GM08714 (cell line): ENCODE measurements at regions not wholly inside any gene's neighbourhood (a gene's known extent, or its start where the extent isn't known, plus 50 kb on each side); places are given as distances from the start of the nearest gene placed in this dataset.

Experiments used
- H3K4me3 ChIP-seq: fragments of 200-500 bp; sonication (Bioruptor generic); 2 replicates; pipeline ENCODE4 v1.5.1; 2014; ENCODE audit warnings: mild to moderate bottlenecking, low read length, inconsistent platforms
- ZNF274 ChIP-seq: IDR thresholded peaks from 2 replicates; pipeline ENCODE4 v1.6.1; 2012; ENCODE audit warnings: mild to moderate bottlenecking, low read depth, low read length

DNA sequence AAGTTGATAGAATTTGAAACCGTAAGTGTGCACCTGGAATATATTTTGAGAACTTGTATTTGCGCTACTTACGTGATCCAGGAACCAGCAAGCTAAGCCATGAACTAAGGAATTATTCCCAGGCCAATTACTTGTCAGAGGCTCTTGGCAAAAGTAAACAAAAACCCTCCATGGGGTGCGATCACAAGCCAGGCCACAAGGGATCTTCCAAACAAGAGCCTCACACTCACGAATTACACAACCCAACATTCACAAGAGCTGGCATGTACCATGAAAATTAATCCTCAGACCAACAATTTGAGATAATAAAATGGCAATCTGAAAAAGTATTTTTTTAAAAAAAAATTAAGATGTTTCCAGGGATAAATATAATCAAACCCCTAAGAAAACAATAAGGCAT, 467.0 kb upstream of the AKR1E2 start:
- no peak for TF ChIP-seq ZNF274

DNA sequence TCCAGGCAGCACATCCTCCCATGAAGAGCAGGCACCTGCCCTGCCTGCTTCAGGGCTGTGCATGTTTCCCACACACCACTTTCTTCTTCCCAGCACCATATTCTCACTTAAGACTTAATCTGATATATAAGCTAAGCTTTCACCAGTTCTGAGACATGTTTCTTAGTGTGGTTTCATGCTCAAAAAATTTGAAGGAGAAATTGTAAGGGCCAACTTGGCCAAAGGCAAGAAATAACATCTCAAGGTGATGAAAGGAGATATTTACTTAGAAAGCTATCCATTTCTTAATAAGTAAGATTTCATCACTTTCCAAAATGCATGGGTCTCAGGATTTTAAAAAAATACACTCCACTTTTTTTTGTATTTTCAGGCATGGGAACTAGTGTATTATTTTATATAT, 468.1 kb upstream of the AKR1E2 start:
- H3K4me3 ChIP-seq: no peak overlapping the region
- TF ChIP-seq ZNF274: no peak

More for the DNA sequence above, 467.0 kb upstream of the AKR1E2 start:
- H3K4me3 ChIP-seq: no peak overlapping the region

DNA sequence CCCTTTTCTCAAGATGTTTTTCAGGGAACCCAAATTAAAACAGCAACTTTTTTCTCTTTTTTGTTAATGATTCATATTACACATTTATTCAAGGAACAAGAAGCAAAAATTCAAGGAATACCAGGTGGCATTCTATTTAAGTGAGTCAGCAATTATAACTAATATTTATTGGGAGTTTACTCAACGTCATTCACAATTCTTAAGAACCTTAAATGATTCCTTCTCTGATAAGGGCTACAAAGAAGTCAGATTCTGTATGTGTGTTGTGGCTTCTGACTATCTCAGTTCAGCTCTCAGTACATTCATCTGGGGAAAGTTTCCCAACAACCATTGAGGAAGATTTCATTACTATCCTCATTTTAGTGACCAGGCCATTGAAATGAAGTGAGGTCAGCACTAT, 470.7 kb upstream of the AKR1E2 start:
- H3K4me3 ChIP-seq: no peak overlapping the region
- TF ChIP-seq ZNF274: no peak

DNA sequence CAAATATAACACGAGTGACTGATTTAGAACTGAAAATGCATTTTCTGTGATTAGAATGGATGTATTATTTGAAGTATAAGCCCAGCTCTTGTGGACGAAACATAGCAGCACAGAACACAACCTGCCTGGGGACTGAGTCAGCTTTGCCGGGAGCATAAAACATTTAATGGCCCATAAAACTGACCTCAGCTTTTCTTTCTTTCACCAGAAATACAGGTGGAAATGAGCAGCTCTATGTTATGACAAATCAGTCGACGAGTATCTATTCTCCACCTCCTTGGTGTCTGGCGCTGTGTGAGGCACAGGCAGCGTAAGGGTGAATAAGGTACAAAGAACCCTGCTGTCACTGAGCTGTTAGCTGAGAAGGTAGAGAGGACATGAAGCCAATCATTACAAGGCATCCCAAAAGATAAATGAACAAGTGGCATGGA, 471.6 kb upstream of the AKR1E2 start:
- no peak for TF ChIP-seq ZNF274
- H3K4me3 ChIP-seq: no peak overlapping the region

DNA sequence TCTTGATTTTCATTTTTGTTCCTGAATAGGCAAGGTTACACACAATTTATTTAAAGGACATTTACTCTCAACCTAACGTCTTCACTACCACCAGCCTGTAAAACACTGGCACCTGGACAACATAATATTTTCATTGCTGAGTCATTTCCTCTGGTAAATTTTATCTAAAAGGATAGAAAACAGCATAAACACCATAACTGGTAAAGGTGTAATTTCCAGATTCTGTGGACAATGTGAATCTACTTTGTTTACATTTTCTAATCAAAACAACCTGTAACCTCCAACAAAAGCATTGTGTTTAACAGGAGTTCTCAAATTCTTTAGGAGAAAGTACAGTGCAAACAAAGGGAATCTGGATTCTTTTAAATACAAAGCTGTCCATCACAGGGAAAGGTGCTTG, 472.0 kb upstream of the AKR1E2 start:
- no peak overlapping the region for H3K4me3 ChIP-seq
- no peak for TF ChIP-seq ZNF274

DNA sequence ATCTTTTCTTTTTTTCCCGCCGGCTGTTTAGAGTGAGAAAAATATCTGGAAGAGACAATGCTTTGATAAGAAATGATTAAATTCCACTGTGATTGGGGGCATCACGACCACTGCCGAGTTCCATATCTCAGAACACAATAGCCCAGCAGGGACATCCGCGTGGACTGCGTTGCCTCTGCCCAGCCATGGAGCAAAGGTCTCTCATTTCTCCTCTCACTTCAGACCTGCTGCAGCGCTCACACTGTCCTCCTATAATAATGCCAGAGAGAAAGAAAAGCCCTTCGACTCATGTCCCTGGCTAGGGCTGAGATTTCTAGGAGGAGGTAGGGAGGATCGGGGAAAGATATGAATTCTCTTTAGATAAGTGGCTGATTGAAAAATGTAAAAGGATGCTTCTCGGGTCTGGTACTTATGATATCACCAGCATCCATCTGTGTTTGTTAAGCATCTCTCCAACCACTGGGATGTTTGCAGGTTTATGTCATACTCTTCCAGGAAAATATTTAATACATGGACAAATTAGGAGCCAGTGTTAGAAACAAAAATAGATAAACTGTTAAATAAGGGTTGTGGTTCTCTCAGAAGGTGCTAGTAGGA, 472.9 kb upstream of the AKR1E2 start:
- H3K4me3 ChIP-seq: no peak overlapping the region
- no peak for TF ChIP-seq ZNF274

DNA sequence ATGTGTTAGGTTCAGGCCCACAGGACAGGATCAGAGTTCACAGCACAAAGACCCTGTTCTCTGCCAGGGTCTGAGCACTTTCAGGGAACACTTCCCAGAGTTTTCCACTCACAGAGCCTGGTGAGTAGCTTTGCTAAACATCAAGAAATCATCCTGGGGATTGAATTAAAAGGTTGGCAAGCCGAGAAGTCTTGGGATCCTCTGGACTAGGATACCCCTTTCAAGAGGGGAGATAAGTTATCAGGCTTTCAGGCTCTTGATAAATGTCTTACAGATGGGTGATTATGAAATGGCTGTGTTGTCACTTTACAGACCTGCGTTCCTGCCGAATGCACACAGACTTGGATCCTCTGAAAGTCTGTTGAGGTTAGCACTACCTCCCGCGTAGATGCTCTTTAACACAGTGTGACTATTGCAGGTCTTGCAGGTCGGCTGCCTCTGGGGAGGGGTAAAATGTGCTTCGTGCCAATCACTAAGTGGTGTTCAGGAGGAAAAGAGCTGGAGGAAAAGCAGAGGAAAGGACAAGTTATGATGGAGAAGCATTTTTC, 473.5 kb upstream of the AKR1E2 start:
- no peak overlapping the region for H3K4me3 ChIP-seq
- TF ChIP-seq ZNF274: no peak

DNA sequence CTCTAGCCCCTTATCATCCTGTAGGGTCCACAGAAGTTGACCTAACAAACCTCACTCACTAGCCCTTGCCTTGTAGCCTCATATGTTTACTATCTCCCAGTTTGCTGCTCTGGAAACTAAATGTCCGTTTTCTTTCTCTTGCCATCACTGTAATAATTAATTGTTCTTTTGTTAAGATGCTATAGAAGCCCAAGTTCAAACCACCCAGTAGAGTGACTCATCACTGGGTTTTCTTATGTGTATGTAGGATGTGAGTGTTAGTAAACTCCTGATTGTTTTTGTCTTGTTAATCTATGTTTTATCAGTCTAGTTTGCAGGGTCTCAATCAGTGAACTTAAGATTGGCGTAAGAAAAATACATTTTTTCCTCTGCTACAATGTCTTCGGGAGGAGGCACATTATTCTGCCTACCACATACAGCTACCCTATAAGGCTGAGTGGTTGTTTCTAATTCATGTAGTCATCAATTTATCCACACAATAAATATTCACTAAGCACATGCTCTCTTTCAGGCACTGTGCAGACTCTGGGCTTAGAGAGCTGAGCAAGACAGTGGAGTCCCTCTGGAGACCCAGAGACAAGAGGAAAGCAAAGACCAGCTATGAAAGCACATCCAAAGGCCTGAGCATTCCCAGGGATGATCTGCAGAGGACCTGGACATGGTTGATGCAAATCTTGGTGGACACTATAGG, 474.1 kb upstream of the AKR1E2 start:
- no peak overlapping the region for H3K4me3 ChIP-seq
- TF ChIP-seq ZNF274: no peak

DNA sequence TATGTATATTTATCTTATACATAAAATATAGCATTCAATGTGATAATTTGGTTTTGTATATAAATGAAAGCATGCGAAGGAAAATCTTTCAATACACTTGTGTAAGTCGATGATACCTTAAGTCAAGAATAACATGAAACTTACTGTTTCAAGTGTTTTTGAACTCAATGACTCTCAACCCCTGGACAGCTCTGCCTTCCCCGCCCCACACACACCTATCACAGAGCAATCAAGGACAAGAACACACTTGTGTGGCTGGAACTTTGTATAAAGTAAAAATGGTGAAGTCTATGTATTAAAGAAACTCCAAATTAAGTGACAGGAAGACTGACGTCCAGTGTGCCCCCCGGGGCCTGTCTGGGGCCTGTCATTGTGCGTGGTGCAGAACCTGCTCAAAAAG, 478.6 kb upstream of the AKR1E2 start:
- no peak overlapping the region for H3K4me3 ChIP-seq
- TF ChIP-seq ZNF274: no peak

DNA sequence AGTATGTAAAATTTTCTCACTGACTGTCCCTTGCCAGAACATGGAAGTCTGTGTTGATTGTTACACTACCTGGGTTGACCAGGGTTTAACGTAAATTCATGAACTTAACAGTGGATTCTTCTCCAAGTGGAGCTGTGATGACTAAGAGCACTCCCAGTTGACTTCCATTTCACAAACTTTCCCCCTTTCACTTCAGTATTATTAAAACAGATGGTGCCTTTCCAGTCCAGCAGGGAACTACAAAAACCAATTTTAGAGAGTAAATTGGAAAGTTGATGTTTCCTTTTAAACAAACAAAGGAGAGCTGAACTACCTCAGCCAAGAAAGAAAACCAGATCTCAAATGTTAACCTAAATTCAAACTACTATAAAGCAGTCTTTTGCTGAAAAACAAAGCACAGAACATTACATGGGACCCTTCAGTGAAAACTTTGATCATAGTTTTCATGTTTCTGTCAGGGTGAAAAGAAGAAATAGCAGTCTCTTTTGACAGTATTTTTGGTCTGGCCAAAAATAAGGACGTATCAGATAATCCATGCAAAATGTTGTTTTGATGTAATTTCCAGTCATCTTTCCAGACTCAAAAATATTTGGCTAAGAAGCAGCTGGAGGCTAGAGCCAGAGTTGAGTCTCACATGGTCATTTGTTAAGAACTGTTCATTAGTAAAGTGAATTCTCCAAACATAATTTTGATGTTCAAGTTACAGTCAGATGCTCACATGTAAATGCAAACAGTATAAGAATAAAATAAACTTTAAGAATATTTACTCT, 479.9 kb upstream of the AKR1E2 start:
- no peak overlapping the region for H3K4me3 ChIP-seq
- no peak for TF ChIP-seq ZNF274

DNA sequence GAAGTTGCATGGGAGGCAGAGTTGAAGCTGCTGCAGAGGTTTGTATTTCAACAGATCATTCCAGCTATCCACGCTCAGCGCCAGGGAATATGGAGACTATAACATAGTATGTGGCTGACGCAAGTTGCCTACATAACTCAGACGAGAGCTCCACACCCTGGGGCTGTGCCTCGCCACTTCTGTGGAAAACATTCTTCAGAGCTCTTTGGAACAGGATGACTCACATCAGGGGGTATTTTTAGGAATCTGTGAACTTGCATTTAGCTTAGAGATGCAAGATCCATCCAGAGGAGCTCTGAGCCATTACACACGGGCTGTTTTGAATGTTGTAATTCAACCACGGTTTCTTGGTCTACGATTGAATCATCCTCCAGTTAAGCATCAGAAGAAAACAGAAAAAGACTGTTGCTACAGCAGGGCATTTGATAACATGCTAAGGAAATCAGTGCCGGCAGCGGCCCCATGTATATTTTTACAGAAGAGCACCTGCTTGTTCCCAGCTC, 481.5 kb upstream of the AKR1E2 start:
- no peak for TF ChIP-seq ZNF274

DNA sequence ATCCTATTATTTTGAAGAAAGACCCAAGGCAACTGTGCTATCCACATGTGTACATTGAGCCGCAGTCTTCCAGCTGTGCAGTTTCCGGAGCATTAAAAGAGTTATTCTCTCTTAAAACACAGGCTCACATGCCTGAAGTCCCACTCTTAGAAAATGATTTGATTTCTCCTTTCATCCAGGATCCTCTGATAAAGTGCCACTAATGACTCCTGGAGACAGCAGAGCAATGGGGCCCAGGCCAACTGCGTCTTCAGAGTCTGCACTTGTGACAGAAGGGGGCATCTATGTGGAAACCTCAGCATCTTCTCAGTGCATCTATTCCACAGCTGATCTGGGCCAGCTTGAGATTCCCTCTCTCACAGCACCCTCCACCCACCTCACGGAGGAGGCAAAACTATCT, 482.1 kb upstream of the AKR1E2 start:
- no peak overlapping the region for H3K4me3 ChIP-seq
- no peak for TF ChIP-seq ZNF274

More for the DNA sequence above, 481.5 kb upstream of the AKR1E2 start:
- H3K4me3 ChIP-seq: no peak overlapping the region

DNA sequence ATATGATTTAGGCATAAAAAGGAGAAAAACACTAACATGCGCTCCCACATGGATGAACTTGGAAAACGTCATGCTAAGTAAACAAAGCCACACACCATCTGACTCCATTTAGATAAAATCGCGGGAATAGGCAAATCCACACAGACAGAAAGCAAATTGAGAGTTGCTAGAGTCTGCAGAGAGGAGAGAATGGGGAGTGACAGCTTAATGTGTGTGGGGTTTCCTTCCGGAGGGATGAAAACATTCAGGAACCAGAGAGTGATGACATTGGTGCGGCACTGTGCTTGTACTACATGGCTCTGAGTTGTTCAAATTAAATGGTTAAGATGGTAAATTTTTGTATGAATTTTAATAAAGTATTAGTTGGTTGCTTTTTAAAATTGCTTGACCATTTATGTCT, 482.9 kb upstream of the AKR1E2 start:
- no peak overlapping the region for H3K4me3 ChIP-seq
- TF ChIP-seq ZNF274: no peak

DNA sequence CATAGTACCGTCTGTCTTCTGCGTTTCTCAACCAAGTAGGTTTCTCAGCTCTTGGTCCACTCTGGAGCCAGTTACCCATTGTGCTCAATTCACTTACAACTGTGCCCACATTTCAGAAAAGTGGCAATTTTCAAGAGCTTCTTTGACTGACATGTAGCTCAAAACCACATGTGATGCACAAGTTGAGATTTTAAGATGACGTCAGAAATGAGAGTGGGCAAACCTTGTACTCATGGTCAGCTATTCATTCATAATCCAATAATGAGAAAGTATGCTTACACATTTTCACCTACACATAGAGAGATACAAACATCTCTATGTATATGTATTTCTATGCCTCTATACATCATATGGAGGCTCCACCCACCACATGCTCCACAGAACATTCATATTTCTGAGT, 487.2 kb upstream of the AKR1E2 start:
- no peak overlapping the region for H3K4me3 ChIP-seq
- TF ChIP-seq ZNF274: no peak

DNA sequence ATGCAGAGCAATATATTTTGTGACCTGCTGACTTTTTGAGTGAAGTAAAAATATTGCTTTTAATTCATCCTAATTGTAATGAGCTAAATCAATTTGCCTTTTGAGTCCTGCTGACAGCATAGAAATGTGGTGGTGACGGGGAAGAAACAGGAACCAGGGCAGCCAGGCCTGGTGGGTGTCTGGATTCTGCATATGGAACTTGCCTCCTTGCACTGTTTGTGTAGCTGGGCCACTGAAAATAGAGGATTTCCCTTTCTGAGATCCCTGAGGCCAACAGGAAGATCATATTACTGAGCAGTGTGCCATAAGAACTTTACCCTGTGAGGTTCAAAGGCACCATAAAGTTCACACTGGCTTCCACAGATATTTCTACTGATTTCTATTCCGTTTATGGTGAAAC, 488.4 kb upstream of the AKR1E2 start:
- no peak for TF ChIP-seq ZNF274
- H3K4me3 ChIP-seq: no peak overlapping the region

DNA sequence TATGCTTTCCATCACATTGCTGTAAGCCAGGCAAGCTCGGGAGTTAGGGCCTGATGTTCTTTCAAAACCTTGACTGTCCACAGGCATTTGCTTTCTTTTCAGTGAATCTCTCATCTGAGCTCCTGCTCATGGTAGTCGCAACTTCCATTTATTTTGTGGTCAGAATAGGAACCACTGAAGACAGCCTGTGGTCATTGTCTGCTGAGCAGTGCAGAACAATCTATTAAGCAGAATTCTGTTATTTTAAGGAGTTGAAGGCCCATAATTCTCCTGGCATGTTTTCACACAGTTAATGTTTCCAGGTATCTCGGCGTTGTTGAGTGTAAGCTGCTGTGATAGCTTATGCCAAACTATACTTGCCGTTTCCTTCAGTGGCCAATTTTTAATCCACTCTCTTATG, 491.1 kb upstream of the AKR1E2 start:
- no peak for TF ChIP-seq ZNF274
- no peak overlapping the region for H3K4me3 ChIP-seq
